Activated CD4-positive, alpha-beta memory T cell treated with anti-CD3 and anti-CD28 coated beads, Interleukin-2, amount 10 ng/mL, durations not matched to agents 7 days and 5 days (primary cell): ENCODE measurements at regions not wholly inside any gene's neighbourhood (a gene's known extent, or its start where the extent isn't known, plus 50 kb on each side); places are given as distances from the start of the nearest gene placed in this dataset.
"Not testable (repeated sequence)": the region's sequence is repeated elsewhere in the genome, so short reads cannot be mapped to it uniquely, and the experiment has no call there.

Experiments used
- CTCF ChIA-PET: fragments of 350-600 bp; sonication (Branson Sonifier 250); formaldehyde crosslinking; loops from one replicate; lab custom pipeline; 2021; ENCODE audit warnings: antibody characterized with exemption, inconsistent platforms; lab: Charles Lee
- POLR2A ChIA-PET: fragments of 350-600 bp; sonication (Branson Sonifier 250); formaldehyde crosslinking; loops from one replicate; lab custom pipeline; 2021; ENCODE audit warnings: antibody characterized with exemption; lab: Charles Lee
- DNase-seq: peaks from one replicate; pipeline ENCODE4 v3.0.0-alpha.2; 2020
- H3K27ac Mint-ChIP-seq: one replicate; pipeline ENCODE4 v1.8.0; 2021; ENCODE audit warnings: mild to moderate bottlenecking, mixed read lengths
- H3K27me3 Mint-ChIP-seq: one replicate; pipeline ENCODE4 v1.8.0; 2021; ENCODE audit warnings: mixed read lengths
- H3K36me3 Mint-ChIP-seq: one replicate; pipeline ENCODE4 v1.8.0; 2021; ENCODE audit warnings: low read depth, mixed read lengths
- H3K4me1 Mint-ChIP-seq: one replicate; pipeline ENCODE4 v1.8.0; 2021; ENCODE audit warnings: mixed read lengths
- H3K4me3 Mint-ChIP-seq: one replicate; pipeline ENCODE4 v1.8.0; 2021; ENCODE audit warnings: mild to moderate bottlenecking, mixed read lengths
- H3K9me3 Mint-ChIP-seq: one replicate; pipeline ENCODE4 v1.8.0; 2021; ENCODE audit warnings: mixed read lengths

DNA sequence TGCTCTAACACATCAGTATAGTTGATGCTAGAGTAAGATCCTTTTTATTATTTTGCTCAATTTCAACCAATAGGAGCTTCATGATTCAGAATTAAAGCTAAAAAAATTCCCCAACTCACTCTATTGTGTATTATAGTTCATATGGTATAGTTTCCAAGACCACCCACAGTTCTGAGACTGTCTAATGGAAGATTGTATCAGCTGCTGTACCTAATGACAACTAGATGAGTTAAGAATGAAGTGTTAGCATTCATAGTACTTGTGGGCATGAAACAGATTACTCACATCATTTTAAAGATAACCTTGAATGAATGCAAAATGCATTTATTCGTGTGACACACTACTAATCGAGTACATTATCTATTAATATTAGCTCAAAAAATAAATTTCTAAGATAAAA is 289.9 kb upstream of the ATP11B start:
- Mint-ChIP-seq H3K27ac (no peak overlapping the region), H3K9me3 (no peaks in the 10 kb centered on the region), H3K36me3 (no peaks in the 10 kb centered on the region), H3K27me3 (no peaks in the 10 kb centered on the region), H3K4me1 (no peaks in the 10 kb centered on the region), H3K4me3 (no peak overlapping the region)
- ChIA-PET POLR2A (no interaction called here), CTCF (interaction anchor here (1.6 kb wide), 1 partner anchor 12 kb away, joined by 4 read pairs; no protein-coding TSS in a partner anchor)
- no peak for DNase-seq

GRCh38 chr3:182508919-182509711 is 284.2 kb upstream of the ATP11B start:
- no peaks in the 10 kb centered on the region for H3K9me3 Mint-ChIP-seq
- CTCF ChIA-PET = no interaction called here
- H3K4me1 Mint-ChIP-seq = no peaks in the 10 kb centered on the region
- DNase-seq = no peak
- peaks cover 2% of the 10 kb centered on the region for H3K27me3 Mint-ChIP-seq
- POLR2A ChIA-PET = no interaction called here
- H3K27ac Mint-ChIP-seq = no peak overlapping the region
- H3K4me3 Mint-ChIP-seq = no peak overlapping the region
- no peaks in the 10 kb centered on the region for H3K36me3 Mint-ChIP-seq

GRCh38 chr3:182509844-182510460 is 283.4 kb upstream of the ATP11B start:
- no peak for DNase-seq
- ChIA-PET POLR2A (no interaction called here), CTCF (no interaction called here)
- H3K4me3 Mint-ChIP-seq = no peak overlapping the region
- peaks cover 2% of the 10 kb centered on the region for H3K27me3 Mint-ChIP-seq
- H3K27ac Mint-ChIP-seq = no peak overlapping the region
- no peaks in the 10 kb centered on the region for H3K4me1 Mint-ChIP-seq
- no peaks in the 10 kb centered on the region for H3K9me3 Mint-ChIP-seq
- no peaks in the 10 kb centered on the region for H3K36me3 Mint-ChIP-seq

GRCh38 chr3:182514236-182514964 is 278.9 kb upstream of the ATP11B start:
- ChIA-PET CTCF (no interaction called here), POLR2A (no interaction called here)
- no peaks in the 10 kb centered on the region for H3K9me3 Mint-ChIP-seq
- no peak overlapping the region for H3K4me3 Mint-ChIP-seq
- no peaks in the 10 kb centered on the region for H3K4me1 Mint-ChIP-seq
- peaks cover 2% of the 10 kb centered on the region for H3K27me3 Mint-ChIP-seq
- H3K36me3 Mint-ChIP-seq = no peaks in the 10 kb centered on the region
- no peak for DNase-seq
- H3K27ac Mint-ChIP-seq = no peak overlapping the region

GRCh38 chr3:182516597-182517336 is 276.5 kb upstream of the ATP11B start:
- no peak for DNase-seq
- H3K27ac Mint-ChIP-seq = no peak overlapping the region
- no peaks in the 10 kb centered on the region for H3K36me3 Mint-ChIP-seq
- POLR2A ChIA-PET = no interaction called here
- no peaks in the 10 kb centered on the region for H3K9me3 Mint-ChIP-seq
- no peaks in the 10 kb centered on the region for H3K4me1 Mint-ChIP-seq
- no peaks in the 10 kb centered on the region for H3K27me3 Mint-ChIP-seq
- H3K4me3 Mint-ChIP-seq = no peak overlapping the region
- CTCF ChIA-PET = no interaction called here

- Mint-ChIP-seq H3K4me1 (no peaks in the 10 kb centered on the region), H3K36me3 (no peaks in the 10 kb centered on the region), H3K4me3 (no peak overlapping the region), H3K27me3 (no peaks in the 10 kb centered on the region), H3K27ac (no peak overlapping the region), H3K9me3 (no peaks in the 10 kb centered on the region)
- CTCF ChIA-PET = no interaction called here
- POLR2A ChIA-PET = no interaction called here
- DNase-seq = no peak
Measured at GRCh38 chr3:182519569-182519968, 273.7 kb upstream of the ATP11B start.

GRCh38 chr3:182521339-182521738 is 272.0 kb upstream of the ATP11B start:
- no peaks in the 10 kb centered on the region for H3K9me3 Mint-ChIP-seq
- H3K4me1 Mint-ChIP-seq = no peaks in the 10 kb centered on the region
- no peaks in the 10 kb centered on the region for H3K27me3 Mint-ChIP-seq
- no peak overlapping the region for H3K27ac Mint-ChIP-seq
- H3K4me3 Mint-ChIP-seq = no peak overlapping the region
- ChIA-PET CTCF (interaction anchor here (1.1 kb wide), 1 partner anchor 24 kb away, joined by 3 read pairs; no protein-coding TSS in a partner anchor), POLR2A (no interaction called here)
- no peaks in the 10 kb centered on the region for H3K36me3 Mint-ChIP-seq
- no peak for DNase-seq

DNA sequence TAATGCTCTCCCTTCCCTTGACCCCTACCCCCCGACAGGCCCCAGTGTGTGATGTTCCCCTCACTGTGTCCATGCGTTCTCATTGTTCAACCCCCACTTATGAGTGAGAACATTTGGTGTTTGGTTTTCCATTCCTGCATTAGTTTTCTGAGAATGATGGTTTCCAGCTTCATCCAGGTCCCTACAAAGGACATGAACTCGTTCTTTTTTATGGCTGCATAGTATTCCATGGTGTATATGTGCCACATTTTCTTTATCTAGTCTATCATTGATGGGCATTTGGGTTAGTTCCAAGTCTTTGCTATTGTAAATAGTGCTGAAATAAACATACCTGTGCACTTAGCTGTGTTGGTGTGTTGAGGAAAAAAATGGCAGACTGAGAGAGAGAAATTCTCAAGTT is 269.9 kb upstream of the ATP11B start:
- H3K27ac Mint-ChIP-seq, DNase-seq, POLR2A ChIA-PET, H3K4me3 Mint-ChIP-seq, CTCF ChIA-PET, H3K9me3 Mint-ChIP-seq, H3K4me1 Mint-ChIP-seq, H3K27me3 Mint-ChIP-seq, H3K36me3 Mint-ChIP-seq: not testable (repeated sequence)

- ChIA-PET CTCF (interaction anchor here (1.1 kb wide), 1 partner anchor 17 kb away, joined by 3 read pairs; no protein-coding TSS in a partner anchor), POLR2A (no interaction called here)
- DNase-seq = no peak
- Mint-ChIP-seq H3K4me1 (no peaks in the 10 kb centered on the region), H3K36me3 (no peaks in the 10 kb centered on the region), H3K27me3 (no peaks in the 10 kb centered on the region), H3K27ac (no peak overlapping the region), H3K4me3 (no peak overlapping the region), H3K9me3 (no peaks in the 10 kb centered on the region)
Measured at GRCh38 chr3:182523836-182524235, 269.5 kb upstream of the ATP11B start.

- Mint-ChIP-seq H3K9me3 (no peaks in the 10 kb centered on the region), H3K36me3 (no peaks in the 10 kb centered on the region), H3K27me3 (no peaks in the 10 kb centered on the region), H3K27ac (no peak overlapping the region), H3K4me3 (no peak overlapping the region), H3K4me1 (no peaks in the 10 kb centered on the region)
- no peak for DNase-seq
- POLR2A ChIA-PET = no interaction called here
- CTCF ChIA-PET = interaction anchor here (0.6 to 1.1 kb wide), 2 partner anchors 18 to 378 kb away, joined by 3 read pairs; no protein-coding TSS in a partner anchor
Measured at GRCh38 chr3:182524711-182525401, 268.4 kb upstream of the ATP11B start.

- Mint-ChIP-seq H3K4me3 (no peak overlapping the region), H3K9me3 (no peaks in the 10 kb centered on the region), H3K4me1 (no peaks in the 10 kb centered on the region), H3K36me3 (no peaks in the 10 kb centered on the region), H3K27ac (no peak overlapping the region), H3K27me3 (no peaks in the 10 kb centered on the region)
- ChIA-PET POLR2A (no interaction called here), CTCF (no interaction called here)
- DNase-seq = no peak
Measured at GRCh38 chr3:182525766-182526374, 267.4 kb upstream of the ATP11B start.

DNA sequence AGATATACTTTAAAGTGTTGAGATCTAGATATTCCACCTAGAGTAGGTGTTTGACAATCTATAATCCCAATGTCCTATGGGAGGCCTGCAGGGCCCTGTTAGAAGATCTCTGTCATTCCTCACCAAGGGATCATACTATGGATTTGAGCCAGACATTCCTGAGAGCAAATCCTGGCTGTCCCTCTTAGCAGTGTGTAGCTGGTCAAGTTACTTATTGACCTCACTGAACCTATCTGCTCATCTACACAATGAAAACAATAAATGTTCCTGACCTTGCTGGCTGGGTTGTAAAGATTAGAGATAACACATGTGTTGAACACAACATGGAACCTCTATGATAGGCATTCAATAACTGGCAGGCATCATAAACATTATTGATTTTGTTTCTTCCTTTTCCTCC is 265.6 kb upstream of the ATP11B start:
- Mint-ChIP-seq H3K27ac (no peak overlapping the region), H3K36me3 (no peaks in the 10 kb centered on the region), H3K4me3 (no peak overlapping the region), H3K27me3 (no peaks in the 10 kb centered on the region), H3K9me3 (no peaks in the 10 kb centered on the region), H3K4me1 (no peaks in the 10 kb centered on the region)
- CTCF ChIA-PET = no interaction called here
- POLR2A ChIA-PET = no interaction called here
- DNase-seq = no peak
